ENCODE measurements at regions not wholly inside any gene's neighbourhood (a gene's known extent, or its start where the extent isn't known, plus 50 kb on each side); places are given as distances from the start of the nearest gene placed in this dataset.

- H3K79me2 ChIP-seq (ENCODE audit: control insufficient read depth, insufficient read depth, low read length): no peaks in the 10 kb centered on the region
- no peaks in the 10 kb centered on the region for H3K4me1 ChIP-seq (ENCODE audit: control insufficient read depth, insufficient read depth, low read length)
- intact Hi-C loops (cut with micrococcal nuclease; ENCODE audit: unreplicated experiment): loop anchor here (2.0 to 5.0 kb wide), 2 partner anchors 109 to 218 kb away; no protein-coding TSS in a partner anchor
- ATAC-seq (no peak), DNase-seq (ENCODE audit: low read depth, low spot score) (no peak), FAIRE-seq (no peak)
- H3K9me3 ChIP-seq (replicated peaks; ENCODE audit: control insufficient read depth, insufficient read depth, low read length): no peaks in the 10 kb centered on the region
- H3K4me2 ChIP-seq (ENCODE audit: control insufficient read depth, insufficient read depth): no peak overlapping the region
- ChIA-PET SMC1A (ENCODE audit: uncharacterized antibody, unreplicated experiment) (no interaction called here), CTCF (interaction anchor here (1.0 to 1.5 kb wide), 5 partner anchors 14 to 221 kb away, joined by 3 to 9 read pairs (median 5); no protein-coding TSS in a partner anchor), RAD21 (ENCODE audit: unreplicated experiment) (no interaction called here), POLR2A (no interaction called here)
- no peaks in the 10 kb centered on the region for H4K20me1 ChIP-seq (ENCODE audit: control insufficient read depth, insufficient read depth)
- H2AFZ ChIP-seq (ENCODE audit: control insufficient read depth, low read depth, low read length): no peak overlapping the region
- no peaks in the 10 kb centered on the region for H3K27me3 ChIP-seq (replicated peaks in 1 of 2; ENCODE audit: control insufficient read depth in 2 of 2, insufficient read depth in 2 of 2, low read length in 1 of 2)
- no peak overlapping the region for H3K27ac ChIP-seq (ENCODE audit: control insufficient read depth, insufficient read depth)
- no TSS peak for BruUV-seq (replicated peaks)
- H3K4me3 ChIP-seq: no peak overlapping the region
- H3K36me3 ChIP-seq (ENCODE audit: control insufficient read depth in 2 of 2, insufficient read depth in 2 of 2, low read length in 1 of 2): no peaks in the 10 kb centered on the region
- WGBS (ENCODE audit: insufficient coverage, insufficient replicate concordance, low lambda C conversion rate, missing lambda C conversion rate): 0% methylated on average over 1 of the region's 1 CpG
- in situ Hi-C loops (cut with MboI): no loop called here
- no peak overlapping the region for H3K9ac ChIP-seq (ENCODE audit: control insufficient read depth, insufficient read depth, low read length)
- TF ChIP-seq RUNX3 (IDR thresholded peaks at IDR 0.05; ENCODE audit: low read length) (no peak), USF1 (IDR thresholded peaks at IDR 0.05; ENCODE audit: borderline replicate concordance, extremely low read length, insufficient read depth, low read depth, low read length) (no peak), ZNF384 (IDR thresholded peaks at IDR 0.05; ENCODE audit: borderline replicate concordance, low read depth, low read length) (no peak), ESRRA (IDR thresholded peaks at IDR 0.05; ENCODE audit: low read length) (no peak), HCFC1 (IDR thresholded peaks at IDR 0.05; ENCODE audit: low read length) (no peak), NRF1 (conservative IDR thresholded peaks at IDR 0.05; ENCODE audit: low read depth, low read length) (no peak), RFX5 (IDR thresholded peaks at IDR 0.05; ENCODE audit: low read depth, low read length) (no peak), SKIL (IDR thresholded peaks at IDR 0.05; ENCODE audit: low read depth, poor library complexity, severe bottlenecking) (no peak), BMI1 (IDR thresholded peaks at IDR 0.05; ENCODE audit: borderline replicate concordance) (no peak), NFYA (IDR thresholded peaks at IDR 0.05; ENCODE audit: borderline replicate concordance, low read depth, low read length) (no peak), HDGF (IDR thresholded peaks at IDR 0.05) (no peak), YY1 (IDR thresholded peaks at IDR 0.05; ENCODE audit: low read depth, low read length) (no peak), PAX8 (IDR thresholded peaks at IDR 0.05) (no peak)
- TF ChIP-seq, protein P1, sequence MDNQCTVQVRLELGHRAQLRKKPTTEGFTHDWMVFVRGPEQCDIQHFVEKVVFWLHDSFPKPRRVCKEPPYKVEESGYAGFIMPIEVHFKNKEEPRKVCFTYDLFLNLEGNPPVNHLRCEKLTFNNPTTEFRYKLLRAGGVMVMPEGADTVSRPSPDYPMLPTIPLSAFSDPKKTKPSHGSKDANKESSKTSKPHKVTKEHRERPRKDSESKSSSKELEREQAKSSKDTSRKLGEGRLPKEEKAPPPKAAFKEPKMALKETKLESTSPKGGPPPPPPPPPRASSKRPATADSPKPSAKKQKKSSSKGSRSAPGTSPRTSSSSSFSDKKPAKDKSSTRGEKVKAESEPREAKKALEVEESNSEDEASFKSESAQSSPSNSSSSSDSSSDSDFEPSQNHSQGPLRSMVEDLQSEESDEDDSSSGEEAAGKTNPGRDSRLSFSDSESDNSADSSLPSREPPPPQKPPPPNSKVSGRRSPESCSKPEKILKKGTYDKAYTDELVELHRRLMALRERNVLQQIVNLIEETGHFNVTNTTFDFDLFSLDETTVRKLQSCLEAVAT (IDR thresholded peaks at IDR 0.05): no peak
- TF ChIP-seq, protein P2, sequence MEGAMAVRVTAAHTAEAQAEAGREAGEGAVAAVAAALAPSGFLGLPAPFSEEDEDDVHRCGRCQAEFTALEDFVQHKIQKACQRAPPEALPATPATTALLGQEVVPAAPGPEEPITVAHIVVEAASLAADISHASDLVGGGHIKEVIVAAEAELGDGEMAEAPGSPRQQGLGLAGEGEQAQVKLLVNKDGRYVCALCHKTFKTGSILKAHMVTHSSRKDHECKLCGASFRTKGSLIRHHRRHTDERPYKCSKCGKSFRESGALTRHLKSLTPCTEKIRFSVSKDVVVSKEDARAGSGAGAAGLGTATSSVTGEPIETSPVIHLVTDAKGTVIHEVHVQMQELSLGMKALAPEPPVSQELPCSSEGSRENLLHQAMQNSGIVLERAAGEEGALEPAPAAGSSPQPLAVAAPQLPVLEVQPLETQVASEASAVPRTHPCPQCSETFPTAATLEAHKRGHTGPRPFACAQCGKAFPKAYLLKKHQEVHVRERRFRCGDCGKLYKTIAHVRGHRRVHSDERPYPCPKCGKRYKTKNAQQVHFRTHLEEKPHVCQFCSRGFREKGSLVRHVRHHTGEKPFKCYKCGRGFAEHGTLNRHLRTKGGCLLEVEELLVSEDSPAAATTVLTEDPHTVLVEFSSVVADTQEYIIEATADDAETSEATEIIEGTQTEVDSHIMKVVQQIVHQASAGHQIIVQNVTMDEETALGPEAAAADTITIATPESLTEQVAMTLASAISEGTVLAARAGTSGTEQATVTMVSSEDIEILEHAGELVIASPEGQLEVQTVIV (IDR thresholded peaks at IDR 0.05; ENCODE audit: borderline replicate concordance, partially characterized antibody): no peak
Measured at GRCh38 chr4:180448306-180448705, 1794.9 kb upstream of the TENM3 start.

All from GM12878 (cell line).